IMR-90 (cell line): ENCODE measurements at regions not wholly inside any gene's neighbourhood (a gene's known extent, or its start where the extent isn't known, plus 50 kb on each side); places are given as distances from the start of the nearest gene placed in this dataset.

ENCODE experiments used
- ATAC-seq: fragments of 200-7000 bp; cut with Tn5 transposase; 2 replicates; pipeline ENCODE4 v1.9.1; 2020; ENCODE audit warnings: low read depth, mild to moderate bottlenecking, moderate library complexity
- BruUV-seq: library from RNA; stranded (reverse); fragments of 400-500 nt; replicated peaks from 2 replicates; lab custom pipeline; 2021; lab: Mats Ljungman, UMichigan
- CTCF ChIA-PET: fragments of 300-600 bp; formaldehyde crosslinking; extraction: SDS; loops from one replicate; lab custom pipeline; 2021; ENCODE audit warnings: antibody characterized with exemption; lab: Yijun Ruan, JAX
- POLR2A ChIA-PET: fragments of 300-600 bp; sonication (Branson Sonifier 250); formaldehyde crosslinking; loops from one replicate; lab custom pipeline; 2022; ENCODE audit warnings: antibody characterized with exemption; ENCODE audit not compliant: unreplicated experiment; lab: Charles Lee
- DNase-seq: peaks from one replicate; pipeline ENCODE4 v3.0.0; 2013
- H2AFZ ChIP-seq: replicated peaks from 2 replicates; pipeline ENCODE3; 2013; ENCODE audit warnings: low read length, mild to moderate bottlenecking; ENCODE audit not compliant: poor library complexity
- H2AK5ac ChIP-seq: 2 replicates; pipeline ENCODE4 v1.6.1; 2013; ENCODE audit warnings: low read depth, low read length, inconsistent platforms
- H2AK9ac ChIP-seq: replicated peaks from 2 replicates; pipeline ENCODE3; 2013; ENCODE audit warnings: mild to moderate bottlenecking, low read depth, low read length, moderate library complexity; ENCODE audit not compliant: poor library complexity
- H2BK120ac ChIP-seq: 2 replicates; pipeline ENCODE4 v1.6.1; 2013; ENCODE audit warnings: low read depth, low read length, inconsistent platforms
- H2BK15ac ChIP-seq: 3 replicates; pipeline ENCODE4 v1.6.1; 2013; ENCODE audit warnings: low read depth, low read length, inconsistent platforms
- H2BK20ac ChIP-seq: 2 replicates; pipeline ENCODE4 v1.6.1; 2013; ENCODE audit warnings: low read depth, mild to moderate bottlenecking, inconsistent platforms, low read length, moderate library complexity
- H2BK5ac ChIP-seq: 2 replicates; pipeline ENCODE4 v1.6.1; 2013; ENCODE audit warnings: mild to moderate bottlenecking, low read depth, low read length, inconsistent platforms; ENCODE audit not compliant: poor library complexity, severe bottlenecking
- H3K14ac ChIP-seq: replicated peaks from 2 replicates; pipeline ENCODE4 v1.6.1; 2013; ENCODE audit warnings: low read depth, low read length, inconsistent platforms
- H3K18ac ChIP-seq: 2 replicates; pipeline ENCODE4 v1.6.1; 2013; ENCODE audit warnings: low read depth, low read length, control low read depth
- H3K23ac ChIP-seq: 2 replicates; pipeline ENCODE4 v1.6.1; 2013; ENCODE audit warnings: low read depth, low read length, inconsistent platforms
- H3K27ac ChIP-seq: 2 replicates; pipeline ENCODE4 v1.5.1; 2013; ENCODE audit warnings: mild to moderate bottlenecking, control low read depth, low read length; ENCODE audit not compliant: insufficient read depth
- H3K27me3 ChIP-seq: 2 replicates; pipeline ENCODE4 v1.6.1; 2013; ENCODE audit warnings: low read length; ENCODE audit not compliant: control insufficient read depth, insufficient read depth
- H3K36me3 ChIP-seq: 2 replicates; pipeline ENCODE4 v1.6.1; 2013; ENCODE audit warnings: low read length, mixed read lengths; ENCODE audit not compliant: control insufficient read depth, insufficient read depth
- H3K4ac ChIP-seq: 2 replicates; pipeline ENCODE4 v1.6.1; 2013; ENCODE audit warnings: low read depth, low read length, inconsistent platforms
- H3K4me1 ChIP-seq: 2 replicates; pipeline ENCODE4 v1.6.1; 2013; ENCODE audit warnings: low read length, mixed read lengths; ENCODE audit not compliant: control insufficient read depth, insufficient read depth
- H3K4me2 ChIP-seq: 2 replicates; pipeline ENCODE4 v1.6.1; 2013; ENCODE audit warnings: low read depth, mild to moderate bottlenecking, control low read depth, low read length, moderate library complexity
- H3K4me3 ChIP-seq: 2 replicates; pipeline ENCODE4 v1.5.1; 2013; ENCODE audit warnings: low read depth, mild to moderate bottlenecking, control low read depth, low read length, moderate library complexity; ENCODE audit not compliant: insufficient read depth
- H3K56ac ChIP-seq: 2 replicates; pipeline ENCODE4 v1.6.1; 2013; ENCODE audit warnings: low read length, inconsistent platforms; ENCODE audit not compliant: insufficient read depth; ENCODE audit errors: extremely low read depth
- H3K79me1 ChIP-seq, 2 experiments: 2 replicates each; pipeline ENCODE4 v1.6.1; 2013; ENCODE audit warnings: low read length in 2 of 2, inconsistent platforms in 1 of 2, low read depth in 1 of 2
- H3K9ac ChIP-seq: 2 replicates; pipeline ENCODE4 v1.6.1; 2013; ENCODE audit warnings: low read depth, low read length, control low read depth
- H3K9me1 ChIP-seq: 2 replicates; pipeline ENCODE4 v1.6.1; 2013; ENCODE audit warnings: low read length, inconsistent platforms; ENCODE audit not compliant: insufficient read depth
- H3K9me3 ChIP-seq: 2 replicates; pipeline ENCODE4 v1.6.1; 2013; ENCODE audit warnings: low read length; ENCODE audit not compliant: control insufficient read depth, insufficient read depth
- H4K20me1 ChIP-seq: 2 replicates; pipeline ENCODE4 v1.6.1; 2013; ENCODE audit warnings: low read length, inconsistent platforms; ENCODE audit not compliant: insufficient read depth
- H4K5ac ChIP-seq: 2 replicates; pipeline ENCODE4 v1.6.1; 2013; ENCODE audit warnings: mild to moderate bottlenecking, low read depth, low read length, control low read depth
- H4K8ac ChIP-seq, 2 experiments: 2 replicates each; pipeline ENCODE4 v1.6.1; 2013; ENCODE audit warnings: low read depth in 2 of 2, low read length in 2 of 2, control low read depth in 1 of 2, inconsistent platforms in 1 of 2
- H4K91ac ChIP-seq: 2 replicates; pipeline ENCODE4 v1.6.1; 2013; ENCODE audit warnings: low read depth, low read length, inconsistent platforms; ENCODE audit not compliant: insufficient read depth
- BHLHE40 ChIP-seq: fragments of 150-350 bp; IDR thresholded peaks from 2 replicates; pipeline ENCODE4 v1.6.1; 2016; ENCODE audit warnings: mild to moderate bottlenecking, low read depth, low read length
- CEBPB ChIP-seq: IDR thresholded peaks from 2 replicates; pipeline ENCODE4 v1.6.1; 2012; ENCODE audit warnings: low read depth, low read length, improper control_type of control experiment
- CHD1 ChIP-seq: IDR thresholded peaks from 2 replicates; pipeline ENCODE4 v1.6.1; 2012; ENCODE audit warnings: low read depth, low read length, improper control_type of control experiment
- FOS ChIP-seq: fragments of 150-350 bp; IDR thresholded peaks from 2 replicates; pipeline ENCODE4 v1.6.1; 2016; ENCODE audit warnings: low read depth, low read length
- MAFK ChIP-seq: IDR thresholded peaks from 2 replicates; pipeline ENCODE4 v1.6.1; 2012; ENCODE audit warnings: low read depth, low read length, improper control_type of control experiment
- MAZ ChIP-seq: IDR thresholded peaks from 2 replicates; pipeline ENCODE4 v1.6.1; 2012; ENCODE audit warnings: low read depth, mild to moderate bottlenecking, low read length, improper control_type of control experiment, moderate library complexity, borderline replicate concordance
- NFE2L2 ChIP-seq: fragments of 150-350 bp; IDR thresholded peaks from 2 replicates; pipeline ENCODE4 v1.6.1; 2016; ENCODE audit warnings: low read depth, mild to moderate bottlenecking, low read length
- RAD21 ChIP-seq: IDR thresholded peaks from 2 replicates; pipeline ENCODE4 v1.6.1; 2012; ENCODE audit warnings: low read length, improper control_type of control experiment
- RFX5 ChIP-seq: IDR thresholded peaks from 2 replicates; pipeline ENCODE4 v1.8.0; 2012; ENCODE audit warnings: low read depth, mild to moderate bottlenecking, low read length, moderate library complexity
- USF2 ChIP-seq: fragments of 150-350 bp; IDR thresholded peaks from 2 replicates; pipeline ENCODE4 v1.6.1; 2017; ENCODE audit warnings: mild to moderate bottlenecking, antibody characterized with exemption, low read length, low read depth
- WGBS, 2 experiments: methylation state at CpG; one replicate each; pipeline versions ENCODE4 v1.1.5 to v1.1.7; 2013; ENCODE audit warnings: missing lambda C conversion rate in 2 of 2; ENCODE audit not compliant: insufficient read length in 1 of 2; ENCODE audit errors: extremely low coverage in 2 of 2; 5-methylcytosine and 5-hydroxymethylcytosine counted together
- dilution Hi-C: fragments of 300-500 bp; cut with HindIII; formaldehyde crosslinking; loops from one replicate; pipeline ENCODE4 v1.14.3; 2018; ENCODE audit warnings: low sequenced_read_pairs; ENCODE audit not compliant: unreplicated experiment
- in situ Hi-C: fragments of 300-500 bp; cut with MboI; formaldehyde crosslinking; loops from 3 replicates; pipeline ENCODE4 v1.14.3; 2019; ENCODE audit warnings: low sequenced_read_pairs, inconsistent platforms, mixed read lengths
- intact Hi-C: fragments of 100-400 bp; cut with micrococcal nuclease; formaldehyde crosslinking; loops from 2 replicates; pipeline ENCODE4 v1.10.0; 2022

- Histone ChIP-seq H3K9ac (no peak overlapping the region), H2BK120ac (no peak overlapping the region), H3K23ac (no peak overlapping the region), H2BK15ac (no peak overlapping the region), H2BK5ac (no peak overlapping the region), H3K4me3 (no peak overlapping the region), H3K4ac (no peak overlapping the region), H2AK9ac (no peak overlapping the region), H4K20me1 (no peaks in the 10 kb centered on the region), H3K36me3 (no peaks in the 10 kb centered on the region), H4K5ac (no peak overlapping the region), H4K8ac (no peak overlapping the region), H3K14ac (no peak overlapping the region), H2AK5ac (no peak overlapping the region), H3K9me3 (no peaks in the 10 kb centered on the region), H2BK20ac (no peak overlapping the region), H3K9me1 (no peaks in the 10 kb centered on the region), H3K56ac (no peak overlapping the region), H3K18ac (no peak overlapping the region), H3K79me1 (no peaks in the 10 kb centered on the region), H3K27ac (no peak overlapping the region), H3K4me1 (no peaks in the 10 kb centered on the region), H3K4me2 (no peak overlapping the region), H3K27me3 (no peaks in the 10 kb centered on the region), H2AFZ (no peak overlapping the region), H4K91ac (no peak overlapping the region)
- intact Hi-C loops = no loop called here
- dilution Hi-C loops = no loop called here
- ChIA-PET POLR2A (no interaction called here), CTCF (no interaction called here)
- 0% methylated on average over 1 of the region's 3 CpGs; no CpG with 5 or more reads in 1 of the 2 experiments for WGBS, 2 experiments
- no peak for TF ChIP-seq MAFK
- no peak for TF ChIP-seq BHLHE40
- TF ChIP-seq MAZ = no peak
- TF ChIP-seq CEBPB = no peak
- TF ChIP-seq CHD1 = no peak
- no peak for TF ChIP-seq USF2
- no peak for TF ChIP-seq RFX5
- no peak for TF ChIP-seq RAD21
- TF ChIP-seq FOS = no peak
- no peak for TF ChIP-seq NFE2L2
- in situ Hi-C loops = no loop called here
- ATAC-seq (no peak), DNase-seq (no peak)
- BruUV-seq = no TSS peak
Measured at GRCh38 chr1:208393416-208393815, 149.2 kb upstream of the PLXNA2 start.
